OCI-LY3 (cell line): ENCODE measurements at regions not wholly inside any gene's neighbourhood (a gene's known extent, or its start where the extent isn't known, plus 50 kb on each side); places are given as distances from the start of the nearest gene placed in this dataset.
"Not testable (repeated sequence)": the region's sequence is repeated elsewhere in the genome, so short reads cannot be mapped to it uniquely, and the experiment has no call there.

Experiments
- CTCF ChIP-seq: fragments of 200-600, 300-600 bp; sonication (generic); IDR thresholded peaks from 2 replicates; pipeline ENCODE4 v1.5.1; 2014; ENCODE audit warnings: antibody characterized with exemption, low read length, low read depth
- EZH2phosphoT487 ChIP-seq: fragments of 200-600 bp; shearing (Covaris generic); IDR thresholded peaks from 2 replicates; pipeline ENCODE4 v1.6.1; 2018; ENCODE audit warnings: antibody characterized with exemption, mixed run types, low read depth

- TF ChIP-seq EZH2phosphoT487, CTCF: not testable (repeated sequence)
Measured at GRCh38 chr5:136569875-136570274, 204.5 kb upstream of the TRPC7 start.
